ENCODE measurements at regions not wholly inside any gene's neighbourhood (a gene's known extent, or its start where the extent isn't known, plus 50 kb on each side); places are given as distances from the start of the nearest gene placed in this dataset.

- no peak for TF ChIP-seq CTCF (IDR thresholded peaks at IDR 0.05; ENCODE audit: low read depth, low read length)
- Histone ChIP-seq H3K27me3 (ENCODE audit: insufficient read depth, low read depth, severe bottlenecking) (no peaks in the 10 kb centered on the region), H3K27ac (no peak overlapping the region), H3K36me3 (no peaks in the 10 kb centered on the region), H3K9me3 (ENCODE audit: severe bottlenecking) (no peaks in the 10 kb centered on the region), H3K4me3 (ENCODE audit: low read depth, low read length) (no peak overlapping the region)
- DNase-seq = no peak
These were observed 113.9 kb downstream of the ARRDC3 start for GRCh38 chr5:91269198-91269597.

GRCh38 chr5:91266184-91266705 lies 116.9 kb downstream of the ARRDC3 start:
- Histone ChIP-seq H3K36me3 (no peaks in the 10 kb centered on the region), H3K27ac (no peak overlapping the region), H3K9me3 (ENCODE audit: severe bottlenecking) (no peaks in the 10 kb centered on the region), H3K4me3 (ENCODE audit: low read depth, low read length) (no peak overlapping the region), H3K27me3 (ENCODE audit: insufficient read depth, low read depth, severe bottlenecking) (no peaks in the 10 kb centered on the region)
- TF ChIP-seq CTCF (IDR thresholded peaks at IDR 0.05; ENCODE audit: low read depth, low read length) = no peak
- no peak for DNase-seq

DNA sequence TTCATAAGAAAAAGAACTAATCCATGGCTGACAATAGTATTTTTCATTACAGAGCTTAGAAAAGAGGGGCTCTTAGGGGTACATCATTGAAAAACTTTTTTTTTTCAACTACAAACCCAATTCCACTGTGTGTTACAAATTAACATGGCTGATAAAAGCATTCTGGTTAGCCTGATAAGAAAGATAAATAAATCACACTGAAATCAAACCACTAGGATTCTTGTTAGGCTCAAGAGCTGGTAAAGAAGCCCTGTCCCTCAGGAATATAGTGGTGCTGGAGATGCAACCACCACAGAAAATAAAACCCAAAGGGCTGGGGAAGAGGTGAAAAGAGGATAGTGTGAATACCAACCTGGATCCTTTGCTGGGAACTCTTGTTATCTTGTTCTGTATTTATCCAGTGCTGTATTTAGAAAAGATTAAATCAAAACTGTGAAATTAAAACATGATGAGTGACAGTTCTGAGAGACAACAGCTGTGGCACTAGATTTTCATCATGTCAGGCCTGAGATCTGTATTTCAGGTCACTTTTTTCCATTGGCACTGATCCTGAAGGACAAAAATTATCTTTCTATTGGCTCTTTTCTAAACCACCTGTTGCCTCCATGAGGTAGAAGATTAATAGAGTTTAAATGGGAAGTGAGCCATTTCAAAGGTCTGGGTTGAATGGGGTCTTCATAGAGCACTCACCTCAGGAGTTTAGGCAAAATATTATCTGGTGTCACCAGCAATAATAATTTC lies 118.6 kb downstream of the ARRDC3 start:
- no peaks in the 10 kb centered on the region for H3K27me3 ChIP-seq (ENCODE audit: insufficient read depth, low read depth, severe bottlenecking)
- H3K4me3 ChIP-seq (ENCODE audit: low read depth, low read length) = no peak overlapping the region
- H3K36me3 ChIP-seq = no peaks in the 10 kb centered on the region
- no peak for TF ChIP-seq CTCF (IDR thresholded peaks at IDR 0.05; ENCODE audit: low read depth, low read length)
- DNase-seq = no peak
- H3K9me3 ChIP-seq (ENCODE audit: severe bottlenecking) = no peaks in the 10 kb centered on the region
- no peak overlapping the region for H3K27ac ChIP-seq

DNA sequence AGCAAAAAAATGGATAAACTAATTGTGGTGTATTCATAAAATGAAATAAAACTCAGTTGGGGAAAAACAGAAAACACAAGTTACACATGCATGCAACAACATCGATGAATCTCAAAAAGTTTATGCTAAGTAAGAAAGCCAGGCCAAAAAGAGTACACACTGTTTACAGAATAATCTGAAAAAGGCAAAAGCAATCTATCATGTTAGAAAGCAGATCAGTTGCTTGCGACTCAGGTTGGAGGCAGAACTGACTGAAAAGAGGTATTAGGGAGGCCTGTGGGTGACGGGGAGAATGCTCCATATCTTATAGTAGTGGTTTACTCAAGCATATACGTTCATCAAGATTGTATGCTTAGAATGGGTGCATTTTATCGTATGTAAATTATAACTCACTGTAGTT lies 119.2 kb downstream of the ARRDC3 start:
- TF ChIP-seq CTCF (IDR thresholded peaks at IDR 0.05; ENCODE audit: low read depth, low read length) = no peak
- no peaks in the 10 kb centered on the region for H3K36me3 ChIP-seq
- no peaks in the 10 kb centered on the region for H3K27me3 ChIP-seq (ENCODE audit: insufficient read depth, low read depth, severe bottlenecking)
- H3K9me3 ChIP-seq (ENCODE audit: severe bottlenecking) = no peaks in the 10 kb centered on the region
- no peak for DNase-seq
- no peak overlapping the region for H3K4me3 ChIP-seq (ENCODE audit: low read depth, low read length)
- no peak overlapping the region for H3K27ac ChIP-seq

DNA sequence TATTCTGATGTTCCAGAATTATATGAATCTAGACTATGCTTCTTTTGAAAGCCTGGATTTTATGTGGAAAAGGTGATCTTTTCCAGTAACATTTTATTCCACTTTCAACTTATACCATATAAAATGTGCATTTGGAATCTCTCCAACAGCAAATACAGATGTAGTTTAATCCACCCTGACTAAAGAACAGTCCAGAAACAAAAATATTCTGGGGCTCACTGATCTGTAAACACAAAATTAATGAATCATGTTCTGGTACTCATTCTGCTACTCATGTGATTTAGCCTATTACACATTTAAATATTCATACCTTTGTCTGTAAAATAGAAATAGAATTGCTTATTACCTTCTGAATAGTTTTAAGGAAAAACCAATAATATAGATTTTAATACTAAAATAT lies 125.8 kb downstream of the ARRDC3 start:
- no peak for DNase-seq
- no peak overlapping the region for H3K4me3 ChIP-seq (ENCODE audit: low read depth, low read length)
- TF ChIP-seq CTCF (IDR thresholded peaks at IDR 0.05; ENCODE audit: low read depth, low read length) = no peak
- H3K9me3 ChIP-seq (ENCODE audit: severe bottlenecking) = no peaks in the 10 kb centered on the region
- no peaks in the 10 kb centered on the region for H3K27me3 ChIP-seq (ENCODE audit: insufficient read depth, low read depth, severe bottlenecking)
- H3K27ac ChIP-seq = no peak overlapping the region
- H3K36me3 ChIP-seq = no peaks in the 10 kb centered on the region

- Histone ChIP-seq H3K27me3 (ENCODE audit: insufficient read depth, low read depth, severe bottlenecking) (no peaks in the 10 kb centered on the region), H3K9me3 (ENCODE audit: severe bottlenecking) (no peaks in the 10 kb centered on the region), H3K27ac (no peak overlapping the region), H3K4me3 (ENCODE audit: low read depth, low read length) (no peak overlapping the region), H3K36me3 (no peaks in the 10 kb centered on the region)
- no peak for DNase-seq
- no peak for TF ChIP-seq CTCF (IDR thresholded peaks at IDR 0.05; ENCODE audit: low read depth, low read length)
These were observed 127.0 kb downstream of the ARRDC3 start for GRCh38 chr5:91256142-91256524.

Data from WERI-Rb-1 (cell line).